Keratinocyte (primary cell): ENCODE measurements at regions not wholly inside any gene's neighbourhood (a gene's known extent, or its start where the extent isn't known, plus 50 kb on each side); places are given as distances from the start of the nearest gene placed in this dataset.

Experiments
- DNase-seq: peaks from one replicate; pipeline ENCODE4 v3.0.0-alpha.2; 2011; ENCODE audit warnings: low read depth, missing footprints, low spot score
- FAIRE-seq: peaks from 2 replicates; lab custom pipeline; 2011; peaks lifted over from hg19 to GRCh38; lab: Jason Lieb, UNC
- H2AFZ ChIP-seq: 2 replicates; pipeline ENCODE4 v1.6.0; 2012; ENCODE audit warnings: low read length, control low read depth, inconsistent platforms; ENCODE audit not compliant: control insufficient read depth
- H3K27ac ChIP-seq: 2 replicates; pipeline ENCODE4 v1.5.1; 2011; ENCODE audit warnings: low read length; ENCODE audit not compliant: control insufficient read depth, insufficient read depth
- H3K27me3 ChIP-seq: 3 replicates; pipeline ENCODE4 v1.6.0; 2011; ENCODE audit warnings: low read length; ENCODE audit not compliant: control insufficient read depth, insufficient read depth; ENCODE audit errors: extremely low read depth
- H3K36me3 ChIP-seq, 2 experiments: 2 replicates in 1 of 2; 3 replicates in 1 of 2; pipeline ENCODE4 v1.5.1; 2011; ENCODE audit warnings: low read length in 2 of 2, mild to moderate bottlenecking in 1 of 2; ENCODE audit not compliant: control insufficient read depth in 2 of 2, insufficient read depth in 2 of 2; ENCODE audit errors: extremely low read depth in 1 of 2
- H3K4me1 ChIP-seq: 3 replicates; pipeline ENCODE4 v1.5.1; 2011; ENCODE audit warnings: low read length; ENCODE audit not compliant: control insufficient read depth, insufficient read depth; ENCODE audit errors: extremely low read depth
- H3K4me2 ChIP-seq: 3 replicates; pipeline ENCODE4 v1.6.0; 2011; ENCODE audit warnings: low read depth, low read length; ENCODE audit not compliant: control insufficient read depth, insufficient read depth; ENCODE audit errors: extremely low read depth
- H3K4me3 ChIP-seq, 3 experiments: fragments of 200-600 bp in 1 of 3; sonication (generic) in 1 of 3; 2 replicates in 2 of 3; 3 replicates in 1 of 3; pipeline ENCODE4 v1.5.1; 2011 to 2016; ENCODE audit warnings: low read length in 3 of 3, mild to moderate bottlenecking in 3 of 3, control low read depth in 2 of 3, inconsistent platforms in 1 of 3, low read depth in 1 of 3, mixed read lengths in 1 of 3, mixed run types in 1 of 3, moderate library complexity in 1 of 3; ENCODE audit not compliant: control insufficient read depth in 2 of 3, insufficient read depth in 2 of 3; ENCODE audit errors: extremely low read depth in 1 of 3
- H3K79me2 ChIP-seq: 2 replicates; pipeline ENCODE4 v1.6.0; 2012; ENCODE audit warnings: low read length; ENCODE audit not compliant: control insufficient read depth, insufficient read depth
- H3K9ac ChIP-seq: 3 replicates; pipeline ENCODE4 v1.6.0; 2011; ENCODE audit warnings: low read length; ENCODE audit not compliant: control insufficient read depth, insufficient read depth; ENCODE audit errors: extremely low read depth
- H3K9me1 ChIP-seq: 3 replicates; pipeline ENCODE4 v1.6.0; 2011; ENCODE audit warnings: low read length; ENCODE audit not compliant: control insufficient read depth, insufficient read depth; ENCODE audit errors: extremely low read depth
- H3K9me3 ChIP-seq: 2 replicates; pipeline ENCODE4 v1.5.1; 2012; ENCODE audit warnings: low read depth, low read length; ENCODE audit not compliant: control insufficient read depth
- H4K20me1 ChIP-seq: 3 replicates; pipeline ENCODE4 v1.6.0; 2011; ENCODE audit warnings: low read length; ENCODE audit not compliant: control insufficient read depth, insufficient read depth; ENCODE audit errors: extremely low read depth
- CTCF ChIP-seq, 3 experiments: IDR thresholded peaks in 1 of 3; conservative IDR thresholded peaks in 1 of 3; optimal IDR thresholded peaks in 1 of 3; 2 replicates in 2 of 3; 3 replicates in 1 of 3; pipeline versions ENCODE3 to v1.5.1; 2011; ENCODE audit warnings: low read length in 3 of 3, mild to moderate bottlenecking in 3 of 3, moderate library complexity in 2 of 3, control low read depth in 1 of 3, inconsistent platforms in 1 of 3; ENCODE audit not compliant: insufficient read depth in 2 of 3; ENCODE audit errors: extremely low read depth in 1 of 3
- EZH2 ChIP-seq: IDR thresholded peaks from one replicate; pipeline ENCODE4 v1.6.1; 2012; ENCODE audit warnings: inconsistent platforms, mild to moderate bottlenecking, low read length, moderate library complexity
- dilution Hi-C: fragments of 300-500 bp; cut with MboI; formaldehyde crosslinking; loops from one replicate; pipeline ENCODE4 v1.7.0; 2020; ENCODE audit warnings: low sequenced_read_pairs; ENCODE audit not compliant: extremely low pct_ligation_motif_present

- H3K9me1 ChIP-seq = no peaks in the 10 kb centered on the region
- TF ChIP-seq EZH2 (no peak), CTCF (optimal IDR thresholded peaks at IDR 0.05 in 1 of 3, IDR thresholded peaks at IDR 0.05 in 1 of 3, conservative IDR thresholded peaks at IDR 0.05 in 1 of 3; ENCODE audit: extremely low read depth in 1 of 3, insufficient read depth in 2 of 3, low read length in 3 of 3) (no peak)
- DNase-seq = no peak
- no peak overlapping the region for H3K4me3 ChIP-seq
- dilution Hi-C loops = no loop called here
- H3K4me1 ChIP-seq = no peaks in the 10 kb centered on the region
- H3K9me3 ChIP-seq = no peaks in the 10 kb centered on the region
- H2AFZ ChIP-seq = no peak overlapping the region
- no peaks in the 10 kb centered on the region for H3K36me3 ChIP-seq
- no peaks in the 10 kb centered on the region for H3K27me3 ChIP-seq
- no peak overlapping the region for H3K4me2 ChIP-seq
- H4K20me1 ChIP-seq = no peaks in the 10 kb centered on the region
- H3K27ac ChIP-seq = no peak overlapping the region
- no peak overlapping the region for H3K9ac ChIP-seq
- H3K79me2 ChIP-seq = no peaks in the 10 kb centered on the region
- no peak for FAIRE-seq
Observed at GRCh38 chr4:125486351-125486750, 171.6 kb downstream of the FAT4 start.

- no peak for FAIRE-seq
- dilution Hi-C loops = no loop called here
- TF ChIP-seq CTCF (optimal IDR thresholded peaks at IDR 0.05 in 1 of 3, IDR thresholded peaks at IDR 0.05 in 1 of 3, conservative IDR thresholded peaks at IDR 0.05 in 1 of 3; ENCODE audit: extremely low read depth in 1 of 3, insufficient read depth in 2 of 3, low read length in 3 of 3) = no peak
- no peak for TF ChIP-seq EZH2
Observed at GRCh38 chr4:125489952-125490690, 175.4 kb downstream of the FAT4 start.

More at GRCh38 chr4:125489952-125490690, 175.4 kb downstream of the FAT4 start:
- Histone ChIP-seq H3K27me3 (no peaks in the 10 kb centered on the region), H3K4me1 (no peaks in the 10 kb centered on the region), H3K4me2 (no peak overlapping the region), H3K36me3 (no peaks in the 10 kb centered on the region), H4K20me1 (no peaks in the 10 kb centered on the region), H3K4me3 (no peak overlapping the region), H3K9ac (no peak overlapping the region), H3K9me1 (no peaks in the 10 kb centered on the region), H2AFZ (no peak overlapping the region), H3K79me2 (no peaks in the 10 kb centered on the region), H3K27ac (no peak overlapping the region), H3K9me3 (no peaks in the 10 kb centered on the region)
- no peak for DNase-seq
